ENCODE measurements at regions not wholly inside any gene's neighbourhood (a gene's known extent, or its start where the extent isn't known, plus 50 kb on each side); places are given as distances from the start of the nearest gene placed in this dataset.

DNA sequence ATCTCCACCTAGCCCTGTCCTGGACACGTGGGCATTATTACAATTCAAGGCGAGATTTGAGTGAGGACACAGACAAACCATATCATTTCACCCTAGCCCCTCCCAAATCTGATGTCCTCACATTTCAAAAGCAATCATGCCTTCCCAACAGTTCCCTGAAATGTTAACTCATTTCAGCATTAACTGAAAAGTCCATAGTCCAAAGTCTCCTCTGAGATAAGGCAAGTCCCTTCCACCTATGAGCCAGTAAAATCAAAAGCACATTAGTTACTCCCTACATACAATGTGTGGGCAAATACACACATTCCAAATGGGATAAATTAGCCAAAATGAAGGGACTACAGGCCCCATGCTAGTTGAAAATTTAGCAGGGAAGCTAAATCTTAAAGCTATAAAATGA lies 546.0 kb upstream of the LMO3 start:
- no peaks in the 10 kb centered on the region for H3K36me3 Mint-ChIP-seq (ENCODE audit: low read depth)
- H3K27ac Mint-ChIP-seq = no peak overlapping the region
- no peaks in the 10 kb centered on the region for H3K27me3 Mint-ChIP-seq (ENCODE audit: low read depth, poor library complexity)
- H3K4me1 Mint-ChIP-seq = peaks cover 14% of the 10 kb centered on the region
- H3K4me3 Mint-ChIP-seq = no peak overlapping the region
- TF ChIP-seq, protein P1, sequence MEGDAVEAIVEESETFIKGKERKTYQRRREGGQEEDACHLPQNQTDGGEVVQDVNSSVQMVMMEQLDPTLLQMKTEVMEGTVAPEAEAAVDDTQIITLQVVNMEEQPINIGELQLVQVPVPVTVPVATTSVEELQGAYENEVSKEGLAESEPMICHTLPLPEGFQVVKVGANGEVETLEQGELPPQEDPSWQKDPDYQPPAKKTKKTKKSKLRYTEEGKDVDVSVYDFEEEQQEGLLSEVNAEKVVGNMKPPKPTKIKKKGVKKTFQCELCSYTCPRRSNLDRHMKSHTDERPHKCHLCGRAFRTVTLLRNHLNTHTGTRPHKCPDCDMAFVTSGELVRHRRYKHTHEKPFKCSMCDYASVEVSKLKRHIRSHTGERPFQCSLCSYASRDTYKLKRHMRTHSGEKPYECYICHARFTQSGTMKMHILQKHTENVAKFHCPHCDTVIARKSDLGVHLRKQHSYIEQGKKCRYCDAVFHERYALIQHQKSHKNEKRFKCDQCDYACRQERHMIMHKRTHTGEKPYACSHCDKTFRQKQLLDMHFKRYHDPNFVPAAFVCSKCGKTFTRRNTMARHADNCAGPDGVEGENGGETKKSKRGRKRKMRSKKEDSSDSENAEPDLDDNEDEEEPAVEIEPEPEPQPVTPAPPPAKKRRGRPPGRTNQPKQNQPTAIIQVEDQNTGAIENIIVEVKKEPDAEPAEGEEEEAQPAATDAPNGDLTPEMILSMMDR (IDR thresholded peaks at IDR 0.05) = no peak
- peaks cover 48% of the 10 kb centered on the region for H3K9me3 Mint-ChIP-seq
- no peak for DNase-seq

DNA sequence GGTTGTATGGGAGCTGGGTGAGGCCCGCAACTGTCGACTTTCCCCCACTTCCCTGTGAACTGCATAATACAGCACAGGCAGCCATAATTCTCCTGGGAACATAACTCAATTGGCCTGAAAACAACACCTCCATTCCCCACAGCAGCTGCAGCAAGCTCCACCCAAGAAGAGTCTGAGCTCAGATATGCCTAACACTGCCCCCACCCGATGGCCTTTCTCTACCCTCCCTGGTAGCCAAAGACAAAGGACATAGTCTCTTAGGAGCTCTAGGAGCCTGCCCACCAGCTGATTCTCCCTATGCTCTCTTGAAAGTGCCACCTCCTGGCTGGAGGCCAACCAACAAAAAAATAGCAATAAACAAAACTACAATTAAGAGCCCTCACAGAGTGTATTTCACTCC lies 542.7 kb upstream of the LMO3 start:
- H3K4me1 Mint-ChIP-seq = peaks cover 14% of the 10 kb centered on the region
- TF ChIP-seq, protein P1 (IDR thresholded peaks at IDR 0.05) = no peak
- H3K27ac Mint-ChIP-seq = no peak overlapping the region
- no peak overlapping the region for H3K4me3 Mint-ChIP-seq
- no peak for DNase-seq
- no peaks in the 10 kb centered on the region for H3K36me3 Mint-ChIP-seq (ENCODE audit: low read depth)
- peaks cover 30% of the 10 kb centered on the region for H3K9me3 Mint-ChIP-seq
- peaks cover 2% of the 10 kb centered on the region for H3K27me3 Mint-ChIP-seq (ENCODE audit: low read depth, poor library complexity)

DNA sequence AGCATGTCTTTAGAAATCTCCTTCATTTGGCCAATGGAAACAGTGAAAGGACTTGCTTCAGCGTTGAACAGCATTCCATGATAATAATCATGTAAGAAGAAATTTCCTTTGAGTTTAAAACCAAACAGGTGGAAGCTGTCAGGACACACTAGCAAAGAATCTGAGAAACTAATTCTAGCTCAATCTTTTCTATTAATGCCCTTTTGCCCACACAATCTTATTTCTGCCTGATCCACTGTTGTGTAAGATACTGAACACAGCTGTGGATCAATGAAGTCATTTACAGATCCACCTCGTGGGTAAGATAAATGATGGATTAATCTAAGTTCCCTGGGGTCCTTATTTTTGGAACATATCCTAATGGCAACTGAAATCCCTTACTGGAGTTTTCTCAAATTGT lies 536.9 kb upstream of the LMO3 start:
- no peak for DNase-seq
- H3K9me3 Mint-ChIP-seq = no peaks in the 10 kb centered on the region
- H3K27ac Mint-ChIP-seq = no peak overlapping the region
- no peak overlapping the region for H3K4me3 Mint-ChIP-seq
- H3K4me1 Mint-ChIP-seq = peaks cover 15% of the 10 kb centered on the region
- H3K27me3 Mint-ChIP-seq (ENCODE audit: low read depth, poor library complexity) = peaks cover 2% of the 10 kb centered on the region
- H3K36me3 Mint-ChIP-seq (ENCODE audit: low read depth) = no peaks in the 10 kb centered on the region
- TF ChIP-seq, protein P1 (IDR thresholded peaks at IDR 0.05) = no peak

DNA sequence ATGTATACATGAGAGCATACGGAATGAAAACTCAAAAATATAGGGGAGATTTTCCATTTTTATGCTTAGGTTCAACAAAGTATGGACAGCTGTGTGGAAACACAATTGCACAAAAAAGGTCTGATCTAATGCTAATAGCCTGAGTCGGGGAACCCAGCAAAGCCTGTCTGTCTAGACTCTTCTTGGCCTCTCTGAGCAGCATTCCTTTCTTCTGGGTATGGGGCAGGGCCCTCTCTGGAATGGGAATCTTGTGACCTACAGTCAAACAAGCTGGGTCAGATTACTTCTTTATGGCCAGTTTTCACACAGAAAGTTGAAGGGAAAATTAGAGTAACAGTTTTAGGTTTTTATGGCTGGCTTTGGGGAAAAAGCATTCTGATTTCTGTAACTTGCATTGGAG lies 534.0 kb upstream of the LMO3 start:
- Mint-ChIP-seq H3K4me3 (no peak overlapping the region), H3K27me3 (ENCODE audit: low read depth, poor library complexity) (no peaks in the 10 kb centered on the region), H3K27ac (peak overlapping the region; percentile 79), H3K36me3 (ENCODE audit: low read depth) (no peaks in the 10 kb centered on the region), H3K9me3 (no peaks in the 10 kb centered on the region), H3K4me1 (peaks cover 11% of the 10 kb centered on the region)
- peak; percentile 6 for DNase-seq
- TF ChIP-seq, protein P1 (IDR thresholded peaks at IDR 0.05) = no peak

DNA sequence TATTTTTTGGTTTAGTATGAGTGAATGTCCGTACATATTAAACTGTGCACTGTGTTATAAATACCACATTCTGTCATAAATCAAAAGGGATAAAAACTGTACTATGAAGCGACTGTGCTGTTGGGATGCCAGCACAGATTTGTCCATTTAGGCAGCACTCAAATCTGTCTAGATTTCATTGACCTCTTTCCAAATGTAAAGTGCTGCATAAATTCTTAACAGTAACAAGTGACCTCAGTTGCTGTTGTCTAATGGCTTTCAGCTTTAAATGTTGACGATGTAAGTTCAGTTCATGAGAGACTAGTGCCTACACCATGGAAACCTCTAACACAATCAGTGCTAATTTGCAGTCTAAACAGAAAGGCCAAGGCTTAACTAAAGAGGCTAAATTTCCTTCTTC lies 531.4 kb upstream of the LMO3 start:
- Mint-ChIP-seq H3K36me3 (ENCODE audit: low read depth) (no peaks in the 10 kb centered on the region), H3K4me3 (no peak overlapping the region), H3K27ac (no peak overlapping the region), H3K4me1 (peaks cover 11% of the 10 kb centered on the region), H3K9me3 (no peaks in the 10 kb centered on the region), H3K27me3 (ENCODE audit: low read depth, poor library complexity) (no peaks in the 10 kb centered on the region)
- TF ChIP-seq, protein P1 (IDR thresholded peaks at IDR 0.05) = no peak
- no peak for DNase-seq

DNA sequence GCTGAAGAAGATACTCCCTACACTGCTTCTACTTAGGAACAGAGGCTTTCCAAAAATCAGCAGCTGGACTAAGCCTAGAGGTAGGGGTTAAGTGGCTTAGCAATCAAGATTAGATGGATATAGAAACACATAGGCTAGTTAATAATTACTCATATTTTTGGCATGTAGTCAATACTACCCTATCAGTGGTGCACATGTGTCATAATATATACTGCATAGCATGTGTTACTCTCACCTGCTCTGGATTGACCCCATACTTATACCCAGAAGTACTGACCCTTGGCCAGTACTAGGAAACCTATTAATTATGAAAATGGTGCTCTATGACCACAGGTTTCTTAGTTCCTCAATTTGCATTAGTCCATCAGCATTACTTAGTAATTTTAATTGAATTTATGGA lies 528.4 kb upstream of the LMO3 start:
- H3K27ac Mint-ChIP-seq = no peak overlapping the region
- TF ChIP-seq, protein P1 (IDR thresholded peaks at IDR 0.05) = no peak
- no peaks in the 10 kb centered on the region for H3K4me1 Mint-ChIP-seq
- H3K36me3 Mint-ChIP-seq (ENCODE audit: low read depth) = no peaks in the 10 kb centered on the region
- H3K27me3 Mint-ChIP-seq (ENCODE audit: low read depth, poor library complexity) = no peaks in the 10 kb centered on the region
- no peaks in the 10 kb centered on the region for H3K9me3 Mint-ChIP-seq
- DNase-seq = no peak
- no peak overlapping the region for H3K4me3 Mint-ChIP-seq
